HEK293 (cell line): ENCODE measurements at regions not wholly inside any gene's neighbourhood (a gene's known extent, or its start where the extent isn't known, plus 50 kb on each side); places are given as distances from the start of the nearest gene placed in this dataset.

Experiments used
- CTCF ChIA-PET: fragments of 350-600 bp; formaldehyde crosslinking; extraction: SDS; loops from one replicate; lab custom pipeline; 2021; ENCODE audit warnings: antibody characterized with exemption; lab: Yijun Ruan, JAX
- POLR2A ChIA-PET: fragments of 300-600 bp; formaldehyde crosslinking; extraction: SDS; loops from one replicate; lab custom pipeline; 2020; ENCODE audit warnings: antibody characterized with exemption, inconsistent platforms; lab: Yijun Ruan, JAX
- H3K27ac ChIP-seq: fragments of 200-500 bp; sonication (Bioruptor generic); 2 replicates; pipeline ENCODE4 v1.5.1; 2014; ENCODE audit warnings: low read depth, low read length, control low read depth, inconsistent platforms; ENCODE audit errors: extremely low read depth
- H3K36me3 ChIP-seq, 2 experiments: fragments of 200-500 bp in 1 of 2; sonication (Bioruptor generic) in 1 of 2; 1 replicate in 1 of 2; 2 replicates in 1 of 2; pipeline ENCODE4 v1.5.1; 2014 to 2017; ENCODE audit warnings: inconsistent platforms in 2 of 2, low read length in 2 of 2; ENCODE audit not compliant: control insufficient read depth in 2 of 2, insufficient read depth in 1 of 2
- H3K4me1 ChIP-seq: fragments of 200-500 bp; sonication (Bioruptor generic); 2 replicates; pipeline ENCODE4 v1.5.1; 2014; ENCODE audit warnings: mild to moderate bottlenecking, low read length, inconsistent platforms; ENCODE audit not compliant: control insufficient read depth, insufficient read depth
- H3K4me3 ChIP-seq: 2 replicates; pipeline ENCODE4 v1.5.1; 2011; ENCODE audit warnings: low read depth, mild to moderate bottlenecking, control low read depth, low read length, moderate library complexity
- H3K9me3 ChIP-seq: fragments of 200-500 bp; sonication (Bioruptor generic); 2 replicates; pipeline ENCODE4 v1.5.1; 2014; ENCODE audit warnings: low read depth, low read length, inconsistent platforms; ENCODE audit not compliant: control insufficient read depth, insufficient read depth
- BCL11A ChIP-seq: fragments of 450-650 bp; formaldehyde crosslinking; IDR thresholded peaks from 2 replicates; pipeline ENCODE4 v1.5.1; 2016; ENCODE audit warnings: low read depth, missing biosample characterization, missing genetic modification characterization
- SALL2 ChIP-seq: fragments of 450-650 bp; formaldehyde crosslinking; IDR thresholded peaks from 2 replicates; pipeline ENCODE4 v1.5.0; 2017; ENCODE audit warnings: missing biosample characterization, mild to moderate bottlenecking, missing genetic modification characterization, borderline replicate concordance
- SP7 ChIP-seq: fragments of 450-650 bp; formaldehyde crosslinking; IDR thresholded peaks from 2 replicates; pipeline ENCODE4 v1.5.1; 2016; ENCODE audit warnings: missing biosample characterization, missing genetic modification characterization
- ZIC2 ChIP-seq: fragments of 450-650 bp; formaldehyde crosslinking; IDR thresholded peaks from 2 replicates; pipeline ENCODE4 v1.5.1; 2016; ENCODE audit warnings: missing biosample characterization, missing genetic modification characterization
- ZNF335 ChIP-seq: fragments of 450-650 bp; formaldehyde crosslinking; conservative IDR thresholded peaks from 2 replicates; pipeline ENCODE4 v1.5.1; 2016; ENCODE audit warnings: missing biosample characterization, missing genetic modification characterization
- ZNF391 ChIP-seq: fragments of 450-650 bp; formaldehyde crosslinking; IDR thresholded peaks from 2 replicates; pipeline ENCODE4 v1.5.1; 2016; ENCODE audit warnings: low read depth, missing biosample characterization, missing genetic modification characterization, borderline replicate concordance
- ZNF404 ChIP-seq: fragments of 450-650 bp; formaldehyde crosslinking; IDR thresholded peaks from 2 replicates; pipeline ENCODE4 v1.5.1; 2017; ENCODE audit warnings: missing biosample characterization, missing genetic modification characterization
- ZNF473 ChIP-seq: fragments of 450-650 bp; formaldehyde crosslinking; IDR thresholded peaks from 2 replicates; pipeline ENCODE4 v1.5.1; 2017; ENCODE audit warnings: missing biosample characterization, missing genetic modification characterization
- ZNF561 ChIP-seq: fragments of 450-650 bp; IDR thresholded peaks from 2 replicates; pipeline ENCODE4 v1.5.1; 2018; ENCODE audit warnings: missing biosample characterization, missing genetic modification characterization, borderline replicate concordance
- ZNF600 ChIP-seq: fragments of 450-650 bp; formaldehyde crosslinking; IDR thresholded peaks from 2 replicates; pipeline ENCODE4 v1.5.1; 2016; ENCODE audit warnings: missing biosample characterization, missing genetic modification characterization
- ZNF623 ChIP-seq: fragments of 450-650 bp; formaldehyde crosslinking; IDR thresholded peaks from 2 replicates; pipeline ENCODE4 v1.5.1; 2016; ENCODE audit warnings: missing biosample characterization, missing genetic modification characterization
- ZNF624 ChIP-seq: fragments of 450-650 bp; formaldehyde crosslinking; IDR thresholded peaks from 2 replicates; pipeline ENCODE4 v1.5.1; 2017; ENCODE audit warnings: missing biosample characterization, missing genetic modification characterization
- ZNF768 ChIP-seq: fragments of 450-650 bp; formaldehyde crosslinking; IDR thresholded peaks from 2 replicates; pipeline ENCODE4 v1.5.1; 2018; ENCODE audit warnings: missing biosample characterization, mild to moderate bottlenecking, missing genetic modification characterization
- ZNF791 ChIP-seq: fragments of 450-650 bp; formaldehyde crosslinking; IDR thresholded peaks from 2 replicates; pipeline ENCODE4 v1.5.1; 2016; ENCODE audit warnings: missing biosample characterization, missing genetic modification characterization
- ZNF843 ChIP-seq: fragments of 450-650 bp; formaldehyde crosslinking; IDR thresholded peaks from 2 replicates; pipeline ENCODE4 v1.5.1; 2016; ENCODE audit warnings: missing biosample characterization, missing genetic modification characterization
- ZXDB ChIP-seq: fragments of 450-650 bp; formaldehyde crosslinking; IDR thresholded peaks from 2 replicates; pipeline ENCODE4 v1.5.1; 2016; ENCODE audit warnings: missing biosample characterization, missing genetic modification characterization
- TF ChIP-seq, protein P1 (sequence below): fragments of 450-650 bp; formaldehyde crosslinking; IDR thresholded peaks from 2 replicates; pipeline ENCODE4; 2016; ENCODE audit warnings: missing biosample characterization, missing genetic modification characterization
- TF ChIP-seq, protein P2 (sequence below): fragments of 450-650 bp; formaldehyde crosslinking; IDR thresholded peaks from 2 replicates; pipeline ENCODE4 v1.5.1; 2016; ENCODE audit warnings: missing biosample characterization, missing genetic modification characterization
- TF ChIP-seq, protein P3 (sequence below): fragments of 450-650 bp; formaldehyde crosslinking; conservative IDR thresholded peaks from 2 replicates; pipeline ENCODE4 v1.5.1; 2016; ENCODE audit warnings: low read depth, missing biosample characterization, missing genetic modification characterization
- TF ChIP-seq, protein P4 (sequence below): fragments of 450-650 bp; formaldehyde crosslinking; IDR thresholded peaks from 2 replicates; pipeline ENCODE4 v1.5.1; 2016; ENCODE audit warnings: missing biosample characterization, missing genetic modification characterization
- TF ChIP-seq, protein P5 (sequence below): fragments of 450-650 bp; formaldehyde crosslinking; IDR thresholded peaks from 2 replicates; pipeline ENCODE4 v1.5.1; 2016; ENCODE audit warnings: missing biosample characterization, missing genetic modification characterization

DNA sequence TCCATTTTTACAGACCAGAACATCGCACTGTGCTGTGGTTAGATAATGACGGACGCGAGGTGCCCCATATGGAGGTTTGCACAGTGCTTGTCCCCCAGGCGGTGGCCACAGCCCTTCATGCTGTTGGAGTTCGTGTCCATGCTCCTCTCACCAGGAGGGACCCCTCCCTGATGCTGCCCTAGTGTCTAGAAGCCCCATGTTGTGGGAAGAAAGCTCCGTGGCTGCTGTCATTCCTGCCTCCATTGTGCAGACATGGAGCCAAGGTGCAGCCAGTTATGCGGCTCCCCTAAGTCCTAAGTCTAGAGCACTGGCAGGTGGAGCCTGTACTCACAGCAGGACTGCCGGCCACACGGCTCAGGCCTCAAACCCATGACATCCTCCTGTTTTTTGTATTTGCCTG is 464.9 kb downstream of the EIPR1 start (continued):
- TF ChIP-seq, protein P1, sequence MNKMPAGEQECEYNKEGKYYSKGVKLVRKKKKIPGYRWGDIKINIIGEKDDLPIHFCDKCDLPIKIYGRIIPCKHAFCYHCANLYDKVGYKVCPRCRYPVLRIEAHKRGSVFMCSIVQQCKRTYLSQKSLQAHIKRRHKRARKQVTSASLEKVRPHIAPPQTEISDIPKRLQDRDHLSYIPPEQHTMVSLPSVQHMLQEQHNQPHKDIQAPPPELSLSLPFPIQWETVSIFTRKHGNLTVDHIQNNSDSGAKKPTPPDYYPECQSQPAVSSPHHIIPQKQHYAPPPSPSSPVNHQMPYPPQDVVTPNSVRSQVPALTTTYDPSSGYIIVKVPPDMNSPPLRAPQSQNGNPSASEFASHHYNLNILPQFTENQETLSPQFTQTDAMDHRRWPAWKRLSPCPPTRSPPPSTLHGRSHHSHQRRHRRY (tag by site-specific recombination) = no peak
- TF ChIP-seq ZNF600 (tag by site-specific recombination) = no peak

DNA sequence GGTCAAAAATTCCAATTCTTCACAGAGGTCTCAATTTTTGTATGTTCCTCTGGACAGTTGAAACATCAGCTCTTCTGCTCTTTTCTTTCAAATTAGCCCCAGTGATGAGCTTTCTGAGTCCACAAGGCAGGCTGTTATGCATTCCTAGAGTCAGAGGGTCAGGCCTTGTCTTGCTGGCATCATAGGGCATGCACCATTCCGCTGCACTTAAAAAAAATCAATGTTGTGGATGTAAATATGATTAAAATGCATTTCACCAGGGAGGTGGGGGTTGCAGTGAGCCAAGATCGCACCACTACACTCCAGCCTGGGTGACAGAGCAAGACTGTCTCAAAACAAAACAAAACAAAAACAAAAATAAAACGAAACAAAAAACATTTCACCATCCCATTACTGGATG is 465.3 kb downstream of the EIPR1 start:
- Histone ChIP-seq H3K4me3 (no peak overlapping the region), H3K4me1 (no peaks in the 10 kb centered on the region), H3K27ac (no peak overlapping the region), H3K9me3 (no peaks in the 10 kb centered on the region), H3K36me3 (no peaks in the 10 kb centered on the region)
- TF ChIP-seq SP7 (no peak), ZIC2 (tag by site-specific recombination) (no peak), ZNF404 (tag by site-specific recombination) (no peak), ZNF624 (tag by site-specific recombination) (no peak), ZNF561 (tag by site-specific recombination) (no peak), ZNF791 (tag by site-specific recombination) (no peak), ZNF623 (tag by site-specific recombination) (no peak), SALL2 (tag by site-specific recombination) (no peak), ZNF391 (no peak)
- TF ChIP-seq, protein P2, sequence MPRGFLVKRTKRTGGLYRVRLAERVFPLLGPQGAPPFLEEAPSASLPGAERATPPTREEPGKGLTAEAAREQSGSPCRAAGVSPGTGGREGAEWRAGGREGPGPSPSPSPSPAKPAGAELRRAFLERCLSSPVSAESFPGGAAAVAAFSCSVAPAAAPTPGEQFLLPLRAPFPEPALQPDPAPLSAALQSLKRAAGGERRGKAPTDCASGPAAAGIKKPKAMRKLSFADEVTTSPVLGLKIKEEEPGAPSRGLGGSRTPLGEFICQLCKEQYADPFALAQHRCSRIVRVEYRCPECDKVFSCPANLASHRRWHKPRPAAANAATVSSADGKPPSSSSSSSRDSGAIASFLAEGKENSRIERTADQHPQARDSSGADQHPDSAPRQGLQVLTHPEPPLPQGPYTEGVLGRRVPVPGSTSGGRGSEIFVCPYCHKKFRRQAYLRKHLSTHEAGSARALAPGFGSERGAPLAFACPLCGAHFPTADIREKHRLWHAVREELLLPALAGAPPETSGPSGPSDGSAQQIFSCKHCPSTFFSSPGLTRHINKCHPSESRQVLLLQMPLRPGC (tag by site-specific recombination) = no peak
- ChIA-PET POLR2A (no interaction called here), CTCF (no interaction called here)

DNA sequence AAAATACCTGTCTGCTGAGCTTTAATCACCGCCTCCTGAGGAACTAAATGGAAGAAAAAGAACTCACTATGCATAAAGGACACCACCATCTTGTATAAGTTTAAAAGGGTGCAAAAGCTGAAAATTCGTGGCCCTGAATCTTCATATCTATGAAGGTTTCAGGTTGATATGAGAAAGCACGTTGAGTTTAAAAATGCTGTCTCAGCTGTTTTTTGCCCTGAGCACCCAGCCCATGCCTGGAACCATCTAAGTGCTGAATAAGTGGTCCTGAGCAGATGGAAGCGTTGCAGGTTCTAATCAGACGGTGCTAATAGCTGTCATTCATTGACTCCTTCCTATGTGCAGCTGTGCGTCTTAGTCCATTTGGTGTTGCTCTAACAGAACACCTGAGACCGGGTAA is 467.4 kb downstream of the EIPR1 start:
- ChIA-PET POLR2A (no interaction called here), CTCF (no interaction called here)
- Histone ChIP-seq H3K9me3 (no peaks in the 10 kb centered on the region), H3K4me3 (no peak overlapping the region), H3K36me3 (no peaks in the 10 kb centered on the region), H3K4me1 (no peaks in the 10 kb centered on the region), H3K27ac (no peak overlapping the region)
- no peak for TF ChIP-seq ZNF768 (tag by site-specific recombination)
- TF ChIP-seq ZNF473 (tag by site-specific recombination) = no peak
- TF ChIP-seq, protein P3, sequence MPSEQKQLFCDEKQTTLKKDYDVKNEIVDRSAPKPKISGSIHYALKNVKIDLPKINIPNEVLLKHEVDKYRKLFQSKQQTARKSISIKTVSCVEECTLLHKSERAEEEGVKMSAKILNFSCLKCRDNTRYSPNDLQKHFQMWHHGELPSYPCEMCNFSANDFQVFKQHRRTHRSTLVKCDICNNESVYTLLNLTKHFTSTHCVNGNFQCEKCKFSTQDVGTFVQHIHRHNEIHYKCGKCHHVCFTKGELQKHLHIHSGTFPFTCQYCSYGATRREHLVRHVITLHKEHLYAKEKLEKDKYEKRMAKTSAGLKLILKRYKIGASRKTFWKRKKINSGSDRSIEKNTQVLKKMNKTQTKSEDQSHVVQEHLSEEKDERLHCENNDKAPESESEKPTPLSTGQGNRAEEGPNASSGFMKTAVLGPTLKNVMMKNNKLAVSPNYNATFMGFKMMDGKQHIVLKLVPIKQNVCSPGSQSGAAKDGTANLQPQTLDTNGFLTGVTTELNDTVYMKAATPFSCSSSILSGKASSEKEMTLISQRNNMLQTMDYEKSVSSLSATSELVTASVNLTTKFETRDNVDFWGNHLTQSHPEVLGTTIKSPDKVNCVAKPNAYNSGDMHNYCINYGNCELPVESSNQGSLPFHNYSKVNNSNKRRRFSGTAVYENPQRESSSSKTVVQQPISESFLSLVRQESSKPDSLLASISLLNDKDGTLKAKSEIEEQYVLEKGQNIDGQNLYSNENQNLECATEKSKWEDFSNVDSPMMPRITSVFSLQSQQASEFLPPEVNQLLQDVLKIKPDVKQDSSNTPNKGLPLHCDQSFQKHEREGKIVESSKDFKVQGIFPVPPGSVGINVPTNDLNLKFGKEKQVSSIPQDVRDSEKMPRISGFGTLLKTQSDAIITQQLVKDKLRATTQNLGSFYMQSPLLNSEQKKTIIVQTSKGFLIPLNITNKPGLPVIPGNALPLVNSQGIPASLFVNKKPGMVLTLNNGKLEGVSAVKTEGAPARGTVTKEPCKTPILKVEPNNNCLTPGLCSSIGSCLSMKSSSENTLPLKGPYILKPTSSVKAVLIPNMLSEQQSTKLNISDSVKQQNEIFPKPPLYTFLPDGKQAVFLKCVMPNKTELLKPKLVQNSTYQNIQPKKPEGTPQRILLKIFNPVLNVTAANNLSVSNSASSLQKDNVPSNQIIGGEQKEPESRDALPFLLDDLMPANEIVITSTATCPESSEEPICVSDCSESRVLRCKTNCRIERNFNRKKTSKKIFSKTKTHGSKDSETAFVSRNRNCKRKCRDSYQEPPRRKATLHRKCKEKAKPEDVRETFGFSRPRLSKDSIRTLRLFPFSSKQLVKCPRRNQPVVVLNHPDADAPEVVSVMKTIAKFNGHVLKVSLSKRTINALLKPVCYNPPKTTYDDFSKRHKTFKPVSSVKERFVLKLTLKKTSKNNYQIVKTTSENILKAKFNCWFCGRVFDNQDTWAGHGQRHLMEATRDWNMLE = no peak
- no peak for TF ChIP-seq ZNF335 (tag by site-specific recombination)
- no peak for TF ChIP-seq BCL11A
- TF ChIP-seq, protein P1 (tag by site-specific recombination) = no peak
- TF ChIP-seq, protein P4, sequence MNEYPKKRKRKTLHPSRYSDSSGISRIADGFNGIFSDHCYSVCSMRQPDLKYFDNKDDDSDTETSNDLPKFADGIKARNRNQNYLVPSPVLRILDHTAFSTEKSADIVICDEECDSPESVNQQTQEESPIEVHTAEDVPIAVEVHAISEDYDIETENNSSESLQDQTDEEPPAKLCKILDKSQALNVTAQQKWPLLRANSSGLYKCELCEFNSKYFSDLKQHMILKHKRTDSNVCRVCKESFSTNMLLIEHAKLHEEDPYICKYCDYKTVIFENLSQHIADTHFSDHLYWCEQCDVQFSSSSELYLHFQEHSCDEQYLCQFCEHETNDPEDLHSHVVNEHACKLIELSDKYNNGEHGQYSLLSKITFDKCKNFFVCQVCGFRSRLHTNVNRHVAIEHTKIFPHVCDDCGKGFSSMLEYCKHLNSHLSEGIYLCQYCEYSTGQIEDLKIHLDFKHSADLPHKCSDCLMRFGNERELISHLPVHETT (tag by site-specific recombination) = no peak
- no peak for TF ChIP-seq ZNF843
- no peak for TF ChIP-seq ZXDB (tag by site-specific recombination)
- no peak for TF ChIP-seq ZNF791 (tag by site-specific recombination)
- TF ChIP-seq, protein P5, sequence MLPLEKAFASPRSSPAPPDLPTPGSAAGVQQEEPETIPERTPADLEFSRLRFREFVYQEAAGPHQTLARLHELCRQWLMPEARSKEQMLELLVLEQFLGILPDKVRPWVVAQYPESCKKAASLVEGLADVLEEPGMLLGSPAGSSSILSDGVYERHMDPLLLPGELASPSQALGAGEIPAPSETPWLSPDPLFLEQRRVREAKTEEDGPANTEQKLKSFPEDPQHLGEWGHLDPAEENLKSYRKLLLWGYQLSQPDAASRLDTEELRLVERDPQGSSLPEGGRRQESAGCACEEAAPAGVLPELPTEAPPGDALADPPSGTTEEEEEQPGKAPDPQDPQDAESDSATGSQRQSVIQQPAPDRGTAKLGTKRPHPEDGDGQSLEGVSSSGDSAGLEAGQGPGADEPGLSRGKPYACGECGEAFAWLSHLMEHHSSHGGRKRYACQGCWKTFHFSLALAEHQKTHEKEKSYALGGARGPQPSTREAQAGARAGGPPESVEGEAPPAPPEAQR (tag by site-specific recombination) = no peak
